H1 (cell line): ENCODE measurements at regions not wholly inside any gene's neighbourhood (a gene's known extent, or its start where the extent isn't known, plus 50 kb on each side); places are given as distances from the start of the nearest gene placed in this dataset.

Source experiments
- CTCF ChIA-PET: fragments of 300-600 bp; sonication (Branson Sonifier 250); formaldehyde crosslinking; loops from one replicate; lab custom pipeline; 2021; ENCODE audit not compliant: partially characterized antibody; lab: Charles Lee
- POLR2A ChIA-PET: fragments of 300-600 bp; sonication (Branson Sonifier 250); formaldehyde crosslinking; loops from one replicate; lab custom pipeline; 2021; ENCODE audit warnings: inconsistent platforms; ENCODE audit not compliant: partially characterized antibody; lab: Charles Lee
- DNase-seq, 2 experiments: peaks; one replicate each; pipeline versions ENCODE4 v3.0.0 to v3.0.0-alpha.2; 2010 to 2022; ENCODE audit warnings: low spot score in 2 of 2, low read depth in 1 of 2, mixed read lengths in 1 of 2
- FAIRE-seq: peaks from 2 replicates; lab custom pipeline; 2011; peaks lifted over from hg19 to GRCh38; lab: Jason Lieb, UNC
- H2AFZ ChIP-seq: 2 replicates; pipeline ENCODE4 v1.8.1; 2012; ENCODE audit warnings: low read length, inconsistent platforms
- H2AK5ac ChIP-seq: 2 replicates; pipeline ENCODE4 v1.6.1; 2013; ENCODE audit warnings: low read depth, low read length
- H2BK120ac ChIP-seq: replicated peaks from 2 replicates; pipeline ENCODE3; 2013; ENCODE audit warnings: low read depth, low read length, inconsistent platforms
- H2BK12ac ChIP-seq: 2 replicates; pipeline ENCODE4 v1.6.1; 2013; ENCODE audit warnings: low read depth, low read length
- H2BK15ac ChIP-seq: 2 replicates; pipeline ENCODE4 v1.6.1; 2013; ENCODE audit warnings: low read length
- H2BK20ac ChIP-seq: 2 replicates; pipeline ENCODE4 v1.6.1; 2013; ENCODE audit warnings: low read length
- H2BK5ac ChIP-seq: 2 replicates; pipeline ENCODE4 v1.6.1; 2013; ENCODE audit warnings: low read depth, low read length
- H3K14ac ChIP-seq: 2 replicates; pipeline ENCODE4 v1.6.1; 2013; ENCODE audit warnings: inconsistent platforms; ENCODE audit not compliant: insufficient read length
- H3K18ac ChIP-seq: 2 replicates; pipeline ENCODE4 v1.6.1; 2013; ENCODE audit warnings: low read length; ENCODE audit errors: extremely low read depth
- H3K23ac ChIP-seq: 2 replicates; pipeline ENCODE4 v1.6.1; 2013; ENCODE audit warnings: inconsistent platforms; ENCODE audit not compliant: insufficient read length
- H3K23me2 ChIP-seq: 2 replicates; pipeline ENCODE4 v1.6.1; 2013; ENCODE audit warnings: low read depth, low read length
- H3K27ac ChIP-seq: 2 replicates; pipeline ENCODE4 v1.6.1; 2011; ENCODE audit warnings: low read depth, low read length, inconsistent platforms
- H3K27me3 ChIP-seq, 4 experiments: replicated peaks in 1 of 4; 1 replicate in 1 of 4; 2 replicates in 3 of 4; pipeline versions ENCODE4 v1.6.1 to v1.8.1; 2011 to 2013; ENCODE audit warnings: low read length in 3 of 4, mild to moderate bottlenecking in 3 of 4, inconsistent platforms in 2 of 4, mixed read lengths in 2 of 4, moderate library complexity in 1 of 4; ENCODE audit not compliant: control insufficient read depth in 3 of 4, insufficient read depth in 3 of 4; ENCODE audit errors: extremely low read depth in 1 of 4
- H3K36me3 ChIP-seq, 4 experiments: 2 replicates each; pipeline versions ENCODE4 v1.6.1 to v1.8.1; 2011 to 2013; ENCODE audit warnings: mild to moderate bottlenecking in 4 of 4, low read length in 3 of 4, moderate library complexity in 2 of 4, control low read depth in 1 of 4, inconsistent platforms in 1 of 4; ENCODE audit not compliant: insufficient read depth in 4 of 4, control insufficient read depth in 2 of 4
- H3K4ac ChIP-seq: replicated peaks from 2 replicates; pipeline ENCODE3; 2013; ENCODE audit warnings: low read length, low read depth, mixed read lengths, inconsistent platforms; ENCODE audit not compliant: insufficient read length
- H3K4me1 ChIP-seq, 4 experiments: replicated peaks in 1 of 4; 1 replicate in 1 of 4; 2 replicates in 3 of 4; pipeline versions ENCODE4 v1.6.1 to v1.8.1; 2011 to 2013; ENCODE audit warnings: low read length in 3 of 4, inconsistent platforms in 2 of 4, mixed read lengths in 1 of 4; ENCODE audit not compliant: insufficient read depth in 4 of 4, control insufficient read depth in 3 of 4
- H3K4me2 ChIP-seq, 2 experiments: 2 replicates each; pipeline versions ENCODE4 v1.6.1 to v1.8.1; 2011 to 2013; ENCODE audit warnings: low read depth in 2 of 2, low read length in 2 of 2, control low read depth in 1 of 2, inconsistent platforms in 1 of 2, mild to moderate bottlenecking in 1 of 2; ENCODE audit not compliant: insufficient read depth in 1 of 2
- H3K4me3 ChIP-seq, 4 experiments: fragments of 200-600, 300-600 bp in 1 of 4; sonication (generic), shearing (Covaris generic), sonication (Bioruptor Twin) in 1 of 4; 2 replicates each; pipeline versions ENCODE4 v1.5.1 to v1.8.1; 2011 to 2016; ENCODE audit warnings: low read length in 4 of 4, low read depth in 3 of 4, control low read depth in 2 of 4, inconsistent platforms in 2 of 4, mild to moderate bottlenecking in 2 of 4, mixed read lengths in 1 of 4, moderate library complexity in 1 of 4; ENCODE audit not compliant: insufficient read depth in 2 of 4; ENCODE audit errors: extremely low read depth in 1 of 4
- H3K56ac ChIP-seq: replicated peaks from 2 replicates; pipeline ENCODE3; 2013; ENCODE audit warnings: low read depth, mild to moderate bottlenecking, mixed read lengths, low read length, inconsistent platforms; ENCODE audit not compliant: insufficient read length
- H3K79me1 ChIP-seq: 2 replicates; pipeline ENCODE4 v1.6.1; 2013; ENCODE audit warnings: low read depth, low read length, control low read depth
- H3K79me2 ChIP-seq, 2 experiments: 2 replicates each; pipeline versions ENCODE4 v1.6.1 to v1.8.1; 2012 to 2013; ENCODE audit warnings: low read length in 2 of 2, mild to moderate bottlenecking in 2 of 2, inconsistent platforms in 1 of 2; ENCODE audit not compliant: insufficient read depth in 2 of 2, control insufficient read depth in 1 of 2
- H3K9ac ChIP-seq, 4 experiments: replicated peaks in 1 of 4; 1 replicate in 1 of 4; 2 replicates in 3 of 4; pipeline versions ENCODE4 v1.6.1 to v1.8.1; 2011 to 2013; ENCODE audit warnings: low read depth in 3 of 4, low read length in 3 of 4, control low read depth in 2 of 4, mild to moderate bottlenecking in 2 of 4, moderate library complexity in 2 of 4, inconsistent platforms in 1 of 4; ENCODE audit errors: extremely low read depth in 1 of 4
- H3K9me3 ChIP-seq, 2 experiments: 2 replicates each; pipeline versions ENCODE4 v1.6.1 to v1.8.1; 2012 to 2013; ENCODE audit warnings: mild to moderate bottlenecking in 2 of 2, moderate library complexity in 2 of 2, control low read depth in 1 of 2, inconsistent platforms in 1 of 2, low read depth in 1 of 2, low read length in 1 of 2, mixed read lengths in 1 of 2; ENCODE audit not compliant: insufficient read depth in 2 of 2
- H4K20me1 ChIP-seq, 2 experiments: replicated peaks in 1 of 2; 2 replicates each; pipeline versions ENCODE3 to v1.8.1; 2011 to 2013; ENCODE audit warnings: inconsistent platforms in 2 of 2, low read length in 2 of 2, mild to moderate bottlenecking in 1 of 2; ENCODE audit not compliant: insufficient read depth in 2 of 2, control insufficient read depth in 1 of 2
- H4K5ac ChIP-seq: 2 replicates; pipeline ENCODE4 v1.6.1; 2013; ENCODE audit warnings: low read length, low read depth, mixed read lengths, inconsistent platforms; ENCODE audit not compliant: insufficient read length
- H4K8ac ChIP-seq: 2 replicates; pipeline ENCODE4 v1.8.0; 2013; ENCODE audit warnings: mild to moderate bottlenecking, moderate library complexity, low read length, inconsistent platforms; ENCODE audit not compliant: insufficient read depth; ENCODE audit errors: extremely low read depth
- H4K91ac ChIP-seq: replicated peaks from 2 replicates; pipeline ENCODE3; 2013; ENCODE audit warnings: low read length, mixed read lengths, inconsistent platforms; ENCODE audit not compliant: insufficient read length
- CTCF ChIP-seq, 3 experiments: IDR thresholded peaks; 1 replicate in 2 of 3; 2 replicates in 1 of 3; pipeline versions ENCODE4 v1.5.1 to v1.6.1; 2011; ENCODE audit warnings: low read length in 3 of 3, mild to moderate bottlenecking in 3 of 3, inconsistent platforms in 2 of 3, low read depth in 1 of 3, moderate library complexity in 1 of 3; ENCODE audit not compliant: insufficient read depth in 1 of 3; ENCODE audit errors: control extremely low read depth in 1 of 3
- EP300 ChIP-seq, 2 experiments: IDR thresholded peaks; 1 replicate in 1 of 2; 2 replicates in 1 of 2; pipeline ENCODE4 v1.6.1; 2011 to 2012; ENCODE audit warnings: low read depth in 2 of 2, low read length in 2 of 2, mild to moderate bottlenecking in 2 of 2, borderline replicate concordance in 1 of 2, inconsistent platforms in 1 of 2, moderate library complexity in 1 of 2
- HDAC2 ChIP-seq, 2 experiments: fragments of 300-600 bp in 1 of 2; sonication (generic) in 1 of 2; IDR thresholded peaks; 2 replicates each; pipeline ENCODE4 v1.6.1; 2011 to 2012; ENCODE audit warnings: low read depth in 2 of 2, low read length in 2 of 2, mild to moderate bottlenecking in 2 of 2, moderate library complexity in 2 of 2, borderline replicate concordance in 1 of 2, inconsistent platforms in 1 of 2
- JUN ChIP-seq: IDR thresholded peaks from 2 replicates; pipeline ENCODE4 v1.6.1; 2011; ENCODE audit warnings: low read depth, mild to moderate bottlenecking, improper control_type of control experiment, low read length
- KDM4A ChIP-seq: IDR thresholded peaks from one replicate; pipeline ENCODE4 v1.7.1; 2012; ENCODE audit warnings: low read depth, mild to moderate bottlenecking, moderate library complexity, low read length, inconsistent platforms; ENCODE audit not compliant: severe bottlenecking
- POLR2AphosphoS5 ChIP-seq: IDR thresholded peaks from 2 replicates; pipeline ENCODE4 v1.6.1; 2011; ENCODE audit warnings: low read depth, low read length
- RNF2 ChIP-seq: fragments of 200-900, 300-1000 bp; sonication (generic); IDR thresholded peaks from 2 replicates; pipeline ENCODE4 v1.7.1; 2016; ENCODE audit warnings: borderline replicate concordance, low read depth, mild to moderate bottlenecking, antibody characterized with exemption, low read length; ENCODE audit not compliant: poor library complexity, severe bottlenecking; ENCODE audit errors: missing control alignments
- SP2 ChIP-seq: IDR thresholded peaks from 2 replicates; pipeline ENCODE4 v1.6.1; 2012; ENCODE audit warnings: mild to moderate bottlenecking, low read length, inconsistent platforms
- SRF ChIP-seq: IDR thresholded peaks from 2 replicates; pipeline ENCODE4 v1.6.1; 2011; ENCODE audit warnings: mild to moderate bottlenecking, low read depth, low read length, moderate library complexity
- TBP ChIP-seq: IDR thresholded peaks from 2 replicates; pipeline ENCODE4 v1.6.1; 2011; ENCODE audit warnings: low read depth, low read length, improper control_type of control experiment
- YY1 ChIP-seq: IDR thresholded peaks from 2 replicates; pipeline ENCODE4 v1.6.1; 2011; ENCODE audit warnings: low read depth, mild to moderate bottlenecking, low read length
- WGBS, 2 experiments: shearing (Covaris generic) in 1 of 2; methylation state at CpG; one replicate each; pipeline versions ENCODE4 v1.1.6 to v1.1.7; 2013 to 2015; ENCODE audit warnings: low lambda C conversion rate in 2 of 2, mixed read lengths in 2 of 2, inconsistent platforms in 1 of 2, low coverage in 1 of 2, missing lambda C conversion rate in 1 of 2; ENCODE audit not compliant: insufficient replicate concordance in 2 of 2, insufficient coverage in 1 of 2, insufficient read length in 1 of 2; ENCODE audit errors: extremely low coverage in 1 of 2, missing lambda C conversion rate in 1 of 2; 5-methylcytosine and 5-hydroxymethylcytosine counted together

GRCh38 chr13:47747901-47748300, 253.2 kb downstream of the SUCLA2 start:
- H2AFZ ChIP-seq: no peak overlapping the region
- no peak overlapping the region for H3K4me3 ChIP-seq
- H4K8ac ChIP-seq: no peak overlapping the region
- no peaks in the 10 kb centered on the region for H3K9me3 ChIP-seq
- H3K9ac ChIP-seq: no peak overlapping the region
- no peak overlapping the region for H3K4ac ChIP-seq
- no peaks in the 10 kb centered on the region for H3K23me2 ChIP-seq
- H3K56ac ChIP-seq: no peak overlapping the region
- no peak overlapping the region for H4K91ac ChIP-seq
- POLR2A ChIA-PET: no interaction called here
- no peak overlapping the region for H2BK5ac ChIP-seq
- no peaks in the 10 kb centered on the region for H3K79me1 ChIP-seq
- no peak overlapping the region for H3K4me2 ChIP-seq
- no peak overlapping the region for H2AK5ac ChIP-seq
- H2BK120ac ChIP-seq: no peak overlapping the region
- H3K18ac ChIP-seq: no peak overlapping the region
- CTCF ChIA-PET: interaction anchor here (0.6 to 1.3 kb wide), 4 partner anchors 11 to 197 kb away, joined by 3 read pairs; no protein-coding TSS in a partner anchor
- 85% methylated on average over 6 of the region's 6 CpGs; no CpG with 5 or more reads in 1 of the 2 experiments for WGBS, 2 experiments
- DNase-seq (no peak), FAIRE-seq (no peak)
- H3K23ac ChIP-seq: no peak overlapping the region
- no peak overlapping the region for H3K14ac ChIP-seq
- no peak overlapping the region for H4K5ac ChIP-seq
- no peak overlapping the region for H2BK12ac ChIP-seq
- no peaks in the 10 kb centered on the region for H3K36me3 ChIP-seq
- no peaks in the 10 kb centered on the region for H3K79me2 ChIP-seq
- H3K27ac ChIP-seq: no peak overlapping the region
- H4K20me1 ChIP-seq: no peaks in the 10 kb centered on the region
- no peak overlapping the region for H2BK20ac ChIP-seq
- H2BK15ac ChIP-seq: no peak overlapping the region
- H3K27me3 ChIP-seq: no peaks in the 10 kb centered on the region
- no peaks in the 10 kb centered on the region for H3K4me1 ChIP-seq
- TF ChIP-seq KDM4A: no peak
- TF ChIP-seq SRF: no peak
- no peak for TF ChIP-seq POLR2AphosphoS5
- TF ChIP-seq EP300 (IDR thresholded peaks at IDR 0.05; ENCODE audit: borderline replicate concordance in 1 of 2, low read depth in 2 of 2, low read length in 2 of 2): no peak
- peak in 2 of 3 experiments; percentile 5 to 34; a peak in 1 of 4 replicates for TF ChIP-seq CTCF (IDR thresholded peaks at IDR 0.05; ENCODE audit: control extremely low read depth in 1 of 3, insufficient read depth in 1 of 3, low read depth in 1 of 3, low read length in 3 of 3)
- TF ChIP-seq TBP: no peak
- TF ChIP-seq JUN: no peak
- TF ChIP-seq RNF2: no peak
- TF ChIP-seq HDAC2 (IDR thresholded peaks at IDR 0.05; ENCODE audit: borderline replicate concordance in 1 of 2, low read depth in 2 of 2, low read length in 2 of 2): no peak
- no peak for TF ChIP-seq SP2
- no peak for TF ChIP-seq YY1
